Stimulated activated CD4-positive, alpha-beta T cell treated with anti-CD3 and anti-CD28 coated beads, Interleukin-1b, Interleukin-23, amount 100 ng/mL, for 1 hour (primary cell): ENCODE measurements at regions not wholly inside any gene's neighbourhood (a gene's known extent, or its start where the extent isn't known, plus 50 kb on each side); places are given as distances from the start of the nearest gene placed in this dataset.

ENCODE experiments used
- DNase-seq, 2 donors: peaks; one replicate each; pipeline ENCODE4 v3.0.0-alpha.2; 2020; ENCODE audit warnings: low read depth in 2 of 2

- DNase-seq = no peak
Observed at GRCh38 chr14:87170179-87170578, 822.8 kb downstream of the GALC start.

- no peak for DNase-seq
Observed at GRCh38 chr14:87169362-87169761, 823.6 kb downstream of the GALC start.

GRCh38 chr14:87161502-87161901 is 831.5 kb downstream of the GALC start:
- DNase-seq = no peak

- DNase-seq = no peak
Observed at GRCh38 chr14:87160989-87161388, 832.0 kb downstream of the GALC start.

GRCh38 chr14:87158283-87158682 is 834.7 kb downstream of the GALC start:
- DNase-seq = no peak

GRCh38 chr14:87156878-87157277 is 836.1 kb downstream of the GALC start:
- DNase-seq = no peak

- DNase-seq = no peak
Observed at GRCh38 chr14:87155856-87156488, 837.0 kb downstream of the GALC start.

- DNase-seq = no peak
Observed at GRCh38 chr14:87153901-87154300, 839.1 kb downstream of the GALC start.

GRCh38 chr14:87153391-87153790 is 839.6 kb downstream of the GALC start:
- DNase-seq = no peak

GRCh38 chr14:87152693-87153092 is 840.3 kb downstream of the GALC start:
- no peak for DNase-seq

GRCh38 chr14:87149583-87150354 is 843.2 kb downstream of the GALC start:
- no peak for DNase-seq

- no peak for DNase-seq
Observed at GRCh38 chr14:87148655-87149054, 844.3 kb downstream of the GALC start.

GRCh38 chr14:87142551-87143211 is 850.3 kb downstream of the GALC start:
- no peak for DNase-seq

- no peak for DNase-seq
Observed at GRCh38 chr14:87141801-87142200, 851.2 kb downstream of the GALC start.

GRCh38 chr14:87139299-87139698 is 853.7 kb downstream of the GALC start:
- no peak for DNase-seq

GRCh38 chr14:87133073-87133801 is 859.7 kb downstream of the GALC start:
- DNase-seq = no peak

- DNase-seq = no peak
Observed at GRCh38 chr14:87131879-87132278, 861.1 kb downstream of the GALC start.

GRCh38 chr14:87122166-87122565 is 870.8 kb downstream of the GALC start:
- no peak for DNase-seq

GRCh38 chr14:87121716-87122115 is 871.3 kb downstream of the GALC start:
- no peak for DNase-seq

GRCh38 chr14:87115234-87115633 is 877.7 kb downstream of the GALC start:
- no peak for DNase-seq

GRCh38 chr14:87113286-87113685 is 879.7 kb downstream of the GALC start:
- no peak for DNase-seq

- no peak for DNase-seq
Observed at GRCh38 chr14:87111741-87112140, 881.2 kb downstream of the GALC start.
